ENCODE measurements at regions not wholly inside any gene's neighbourhood (a gene's known extent, or its start where the extent isn't known, plus 50 kb on each side); places are given as distances from the start of the nearest gene placed in this dataset.

GRCh38 chr5:110872963-110873362, 134.2 kb downstream of the SLC25A46 start:
- no peak overlapping the region for H2BK12ac ChIP-seq (ENCODE audit: low read depth, low read length)
- no peak for DNase-seq (ENCODE audit: low read depth in 1 of 2, low spot score in 2 of 2)
- H3K27me3 ChIP-seq (replicated peaks in 1 of 4; ENCODE audit: control insufficient read depth in 3 of 4, extremely low read depth in 1 of 4, insufficient read depth in 3 of 4, low read length in 3 of 4) = no peaks in the 10 kb centered on the region
- no peak overlapping the region for H2AFZ ChIP-seq (ENCODE audit: low read length)
- H2BK20ac ChIP-seq (ENCODE audit: low read length) = no peak overlapping the region
- H2AK5ac ChIP-seq (ENCODE audit: low read depth, low read length) = no peak overlapping the region
- H2BK5ac ChIP-seq (ENCODE audit: low read depth, low read length) = no peak overlapping the region
- H2BK15ac ChIP-seq (ENCODE audit: low read length) = no peak overlapping the region
- H4K20me1 ChIP-seq (replicated peaks in 1 of 2; ENCODE audit: control insufficient read depth in 1 of 2, insufficient read depth in 2 of 2, low read length in 2 of 2) = no peaks in the 10 kb centered on the region
- H3K14ac ChIP-seq (ENCODE audit: insufficient read length) = no peak overlapping the region
- ChIA-PET POLR2A (ENCODE audit: partially characterized antibody) (no interaction called here), CTCF (ENCODE audit: partially characterized antibody) (interaction anchor here (1.4 to 2.1 kb wide), 2 partner anchors 9 to 11 kb away, joined by 5 read pairs; no protein-coding TSS in a partner anchor)
- no peak overlapping the region for H3K23ac ChIP-seq (ENCODE audit: insufficient read length)
- H3K79me1 ChIP-seq (ENCODE audit: low read depth, low read length) = no peaks in the 10 kb centered on the region
- FAIRE-seq = no peak
- no peak overlapping the region for H3K18ac ChIP-seq (ENCODE audit: extremely low read depth, low read length)
- H4K8ac ChIP-seq (ENCODE audit: extremely low read depth, insufficient read depth, low read length) = no peak overlapping the region
- H3K9me3 ChIP-seq (ENCODE audit: insufficient read depth in 2 of 2, low read depth in 1 of 2, low read length in 1 of 2) = peaks cover 0 to 4% of the 10 kb centered on the region in 2 experiments; a peak in 1 of 4 replicates
- no peaks in the 10 kb centered on the region for H3K4me1 ChIP-seq (replicated peaks in 1 of 4; ENCODE audit: control insufficient read depth in 3 of 4, insufficient read depth in 4 of 4, low read length in 3 of 4)
- H3K4ac ChIP-seq (replicated peaks; ENCODE audit: insufficient read length, low read depth, low read length) = no peak overlapping the region
- H3K79me2 ChIP-seq (ENCODE audit: control insufficient read depth in 1 of 2, insufficient read depth in 2 of 2, low read length in 2 of 2) = no peaks in the 10 kb centered on the region
- 86% methylated on average over 7 of the region's 7 CpGs; no CpG with 5 or more reads in 1 of the 2 experiments for WGBS, 2 experiments (ENCODE audit: extremely low coverage in 1 of 2, insufficient coverage in 1 of 2, insufficient read length in 1 of 2, insufficient replicate concordance in 2 of 2, low coverage in 1 of 2, low lambda C conversion rate in 2 of 2, missing lambda C conversion rate in 1 of 2)
- no peak for TF ChIP-seq SUZ12 (IDR thresholded peaks at IDR 0.05; ENCODE audit: low read length)
- TF ChIP-seq TAF1 (IDR thresholded peaks at IDR 0.05; ENCODE audit: low read depth, low read length) = no peak
- H4K91ac ChIP-seq (replicated peaks; ENCODE audit: insufficient read length, low read length) = peak overlapping the region; percentile 15
- no peak overlapping the region for H3K56ac ChIP-seq (replicated peaks; ENCODE audit: insufficient read length, low read depth, low read length)
- no peak overlapping the region for H3K4me2 ChIP-seq (ENCODE audit: insufficient read depth in 1 of 2, low read depth in 2 of 2, low read length in 2 of 2)
- no peaks in the 10 kb centered on the region for H3K36me3 ChIP-seq (ENCODE audit: control insufficient read depth in 2 of 4, insufficient read depth in 4 of 4, low read length in 3 of 4)
- no peak overlapping the region for H4K5ac ChIP-seq (ENCODE audit: insufficient read length, low read depth, low read length)
- H3K9ac ChIP-seq (replicated peaks in 1 of 4; ENCODE audit: extremely low read depth in 1 of 4, low read depth in 3 of 4, low read length in 3 of 4) = no peak overlapping the region
- H3K4me3 ChIP-seq (ENCODE audit: extremely low read depth in 1 of 4, insufficient read depth in 2 of 4, low read depth in 3 of 4, low read length in 4 of 4) = no peak overlapping the region
- H3K27ac ChIP-seq (ENCODE audit: low read depth, low read length) = no peak overlapping the region
- no peaks in the 10 kb centered on the region; the same call in 1 of the 2 replicates for H3K23me2 ChIP-seq (ENCODE audit: low read depth, low read length)
- H2BK120ac ChIP-seq (replicated peaks; ENCODE audit: low read depth, low read length) = no peak overlapping the region
